DMS 273 (cell line): ENCODE measurements at regions not wholly inside any gene's neighbourhood (a gene's known extent, or its start where the extent isn't known, plus 50 kb on each side); places are given as distances from the start of the nearest gene placed in this dataset.
"Not testable (repeated sequence)": the region's sequence is repeated elsewhere in the genome, so short reads cannot be mapped to it uniquely, and the experiment has no call there.

Source experiments
- DNase-seq: peaks from one replicate; lab custom pipeline; 2025; ENCODE audit not compliant: unreplicated experiment; lab: John Stamatoyannopoulos, UW

DNA sequence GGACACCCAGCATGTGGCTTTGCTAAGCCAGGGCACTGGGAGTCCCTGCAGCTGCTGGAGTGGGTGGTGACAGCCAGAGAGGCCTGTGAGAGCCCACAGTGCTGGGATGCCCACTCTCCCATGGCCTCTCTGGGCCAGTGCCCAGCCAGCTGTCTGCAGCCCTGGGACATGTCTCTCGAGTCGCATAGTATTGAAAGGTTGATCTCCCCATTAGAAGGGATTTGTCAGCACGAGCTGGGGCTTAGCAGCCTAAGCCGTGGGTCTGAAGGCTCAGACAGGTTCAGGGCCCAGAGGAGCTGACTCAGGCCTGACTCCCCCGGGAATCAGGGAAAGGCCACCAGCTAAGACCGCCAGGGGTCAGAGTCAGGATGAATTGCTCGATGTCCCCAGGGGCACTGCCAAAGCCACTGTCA is 53.5 kb downstream of the FOXD2 start:
- no peak for DNase-seq

DNA sequence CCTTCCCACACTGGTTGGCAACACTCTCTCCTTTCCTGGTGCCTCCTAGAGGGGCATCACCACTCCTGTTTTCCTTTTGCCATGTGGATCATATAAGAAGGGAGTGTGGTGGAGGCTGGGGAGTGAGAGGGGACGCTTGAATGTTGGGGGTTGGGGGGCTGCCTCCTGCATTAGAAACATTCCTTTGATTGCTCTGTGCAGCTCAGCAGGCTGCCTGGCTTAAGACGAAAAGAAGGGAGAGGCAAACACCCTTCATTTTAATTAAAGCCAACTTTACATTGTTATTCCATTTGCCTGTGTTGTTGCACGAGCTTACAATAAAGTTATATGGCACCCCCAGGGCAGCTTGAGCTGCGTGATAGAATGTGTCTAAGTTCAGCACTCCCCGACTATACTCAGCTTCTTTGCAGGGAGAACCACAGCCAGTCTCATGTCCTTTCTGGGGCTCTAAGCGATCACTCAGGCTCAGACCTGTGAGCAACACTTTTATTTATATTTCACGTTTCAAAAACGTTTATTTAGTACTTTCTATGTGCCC is 57.4 kb downstream of the FOXD2 start:
- no peak for DNase-seq

DNA sequence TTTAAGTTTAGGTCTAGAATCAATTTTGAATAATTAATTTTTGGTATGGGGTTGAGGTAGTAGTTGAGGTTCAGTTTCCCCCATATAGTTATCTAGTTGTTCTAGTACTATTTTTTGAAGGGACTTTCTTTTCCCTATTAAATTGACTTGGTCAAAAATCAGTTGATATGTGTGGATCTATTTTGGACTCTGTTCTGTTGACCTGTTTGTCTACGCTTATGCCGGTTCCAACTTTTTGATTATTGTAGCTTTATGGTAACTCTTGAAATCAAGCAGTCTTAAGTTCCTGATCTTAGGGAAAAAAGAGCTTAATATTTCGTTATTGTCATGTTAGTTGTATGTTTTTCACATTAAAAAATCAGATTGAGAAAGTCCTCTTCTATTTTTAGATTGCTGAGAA is 60.7 kb downstream of the FOXD2 start:
- DNase-seq, result no peak

DNA sequence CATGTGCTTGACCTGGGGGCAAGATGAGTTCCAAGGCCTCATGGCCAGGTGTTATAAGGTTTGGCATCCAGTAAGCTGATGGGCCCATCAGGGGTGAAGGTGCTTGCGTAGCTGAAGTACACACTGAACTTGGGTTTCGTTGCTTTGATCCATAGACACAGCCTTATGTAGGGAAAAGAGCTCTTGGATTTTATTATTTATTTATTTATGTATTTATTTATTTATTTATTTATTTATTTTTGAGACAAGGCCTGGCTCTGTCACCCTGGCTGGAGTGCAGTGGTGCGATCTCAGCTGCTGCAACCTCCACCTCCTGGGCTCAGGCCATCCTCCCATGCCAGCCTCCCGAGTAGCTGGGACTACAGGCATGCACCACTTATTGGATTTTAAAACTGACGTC is 63.2 kb downstream of the FOXD2 start:
- no peak for DNase-seq

DNA sequence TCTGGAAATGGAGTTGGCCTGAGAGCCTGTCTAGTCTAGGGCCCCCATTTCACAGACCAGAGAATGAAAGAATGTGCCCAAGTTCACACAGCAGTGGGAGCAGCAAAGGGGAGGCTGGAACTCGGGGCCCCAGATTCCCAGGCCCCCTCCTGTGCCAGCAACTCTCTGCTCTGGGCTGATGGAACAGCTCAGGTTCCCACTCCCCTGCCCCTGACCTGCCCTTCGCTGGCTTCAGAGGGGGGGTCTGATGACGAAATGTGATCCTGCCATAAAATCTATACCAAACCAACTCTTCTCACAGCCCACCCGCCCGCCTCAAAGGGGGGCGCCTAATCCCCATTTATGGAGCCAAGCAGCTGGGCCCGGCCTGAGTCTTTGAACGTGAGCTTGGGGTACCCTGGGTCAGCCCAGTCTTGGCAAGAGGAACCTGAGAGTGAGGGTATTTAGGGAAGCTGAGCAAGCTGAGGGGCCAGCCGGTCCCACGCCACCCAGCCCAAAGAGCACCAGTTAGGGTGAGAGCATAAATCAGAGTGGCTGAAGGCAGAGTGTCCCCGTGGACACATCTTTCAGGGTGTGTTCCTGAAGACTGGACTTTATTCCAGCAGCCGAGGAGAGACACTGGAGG is 65.0 kb downstream of the FOXD2 start:
- DNase-seq, result no peak

DNA sequence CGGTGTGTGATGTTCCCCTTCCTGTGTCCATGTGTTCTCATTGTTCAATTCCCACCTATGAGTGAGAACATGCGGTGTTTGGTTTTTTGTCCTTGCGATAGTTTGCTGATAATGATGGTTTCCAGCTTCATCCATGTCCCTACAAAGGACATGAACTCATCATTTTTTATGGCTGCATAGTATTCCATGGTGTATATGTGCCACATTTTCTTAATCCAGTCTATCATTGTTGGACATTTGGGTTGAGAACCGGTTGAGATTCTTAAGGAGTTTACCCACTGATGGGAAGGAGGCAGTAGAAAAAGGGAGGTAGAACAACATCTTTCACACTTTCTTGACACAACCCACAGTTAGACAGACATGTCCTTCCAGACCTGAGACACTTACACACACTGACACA is 67.0 kb downstream of the FOXD2 start:
- DNase-seq, result not testable (repeated sequence)

DNA sequence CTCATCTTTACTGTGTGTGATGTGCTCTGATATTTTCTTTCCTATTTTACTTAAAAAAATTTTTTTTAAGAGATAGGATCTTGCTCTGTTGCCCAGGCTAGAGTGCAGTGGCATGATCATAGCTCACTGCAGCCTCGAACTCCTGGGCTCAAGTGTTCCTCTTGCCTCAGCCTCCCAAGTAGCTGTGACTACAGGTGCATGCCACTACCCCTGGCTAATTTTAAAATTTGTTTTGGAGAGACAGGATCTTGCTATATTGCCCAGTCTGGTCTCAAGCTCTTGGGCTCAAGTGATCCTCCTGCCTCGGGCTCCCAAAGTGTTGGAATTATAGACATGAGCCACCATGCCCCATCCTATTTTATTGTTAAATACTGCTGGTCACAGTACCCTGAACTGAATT is 67.4 kb downstream of the FOXD2 start:
- no peak for DNase-seq

DNA sequence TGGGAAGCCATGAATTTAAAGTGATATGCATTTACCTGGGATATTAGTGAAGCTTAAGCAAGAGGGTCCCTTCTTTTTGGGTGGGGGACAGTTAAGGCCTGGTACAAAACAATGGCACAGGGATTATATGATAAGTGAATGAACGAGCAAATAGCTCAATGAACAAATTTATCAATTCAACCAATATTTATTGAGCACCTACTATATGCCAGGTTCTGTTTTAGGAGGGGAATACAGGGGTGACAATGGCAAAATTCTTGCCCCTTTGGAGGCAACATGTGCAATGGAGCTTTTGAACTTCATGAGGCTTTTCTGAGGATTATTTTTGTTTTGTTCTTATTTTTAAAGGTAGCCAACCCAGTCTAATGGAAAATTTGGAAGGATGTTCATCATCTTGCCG is 68.2 kb downstream of the FOXD2 start:
- DNase-seq, result no peak

DNA sequence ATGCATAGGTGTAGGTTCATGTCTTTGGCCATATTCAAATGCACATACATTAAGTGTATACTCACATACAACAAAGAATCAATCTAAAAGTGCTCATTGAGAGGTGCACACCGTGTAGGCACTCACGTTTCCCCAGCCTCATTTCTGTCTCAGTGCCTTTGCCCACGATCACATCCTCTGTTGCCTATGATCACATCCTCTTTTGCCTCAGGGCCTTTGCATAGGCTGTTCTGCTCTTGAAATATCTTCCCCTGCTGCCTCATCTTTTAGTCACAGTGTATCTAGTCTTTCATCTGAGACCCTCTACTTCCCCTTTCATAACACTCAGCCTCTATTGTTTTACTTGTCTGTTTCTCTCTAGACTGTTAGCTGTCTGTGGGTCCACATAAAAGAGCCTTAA is 69.3 kb downstream of the FOXD2 start:
- DNase-seq, result no peak

DNA sequence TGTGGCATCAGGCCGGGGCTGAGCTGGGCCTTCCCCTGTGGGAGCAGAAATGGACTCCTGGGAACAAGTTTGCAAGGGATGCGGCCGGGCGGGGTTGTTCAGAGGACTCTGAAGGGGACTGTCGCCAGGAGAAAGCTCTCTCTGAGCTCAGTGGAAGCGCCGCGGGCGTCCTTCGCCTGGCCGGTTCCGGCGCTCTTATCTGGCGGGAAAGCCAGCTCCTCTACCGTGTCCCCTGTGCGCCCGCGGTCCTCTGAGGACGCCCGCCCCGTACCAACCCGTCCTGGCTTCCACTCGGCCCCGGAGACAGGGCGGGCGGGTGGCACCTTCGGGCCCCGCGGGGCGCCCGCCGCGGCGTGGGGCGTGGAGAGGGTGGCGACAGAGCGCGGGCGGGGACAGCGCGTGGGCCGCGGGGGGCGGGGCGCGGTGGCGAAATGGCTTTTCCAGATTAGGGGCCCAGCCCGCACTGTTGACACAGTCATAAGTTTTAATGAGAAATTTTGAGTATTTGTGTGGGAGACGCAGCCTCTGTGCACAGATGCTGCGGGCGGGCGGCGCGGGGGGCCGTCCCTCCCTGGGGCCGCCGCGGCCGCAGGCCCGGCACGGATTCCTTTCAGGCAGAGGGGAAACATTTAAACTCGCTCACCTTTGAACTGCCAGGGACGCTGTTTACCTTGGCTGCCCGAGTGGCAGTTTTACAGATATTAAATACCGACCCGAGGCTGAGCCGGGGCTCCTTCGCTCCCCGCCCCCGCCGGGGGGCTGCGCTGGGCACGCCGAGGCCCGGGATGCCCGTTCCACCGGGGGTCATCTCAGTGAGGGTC is 70.2 kb downstream of the FOXD2 start:
- peak; percentile 59 for DNase-seq

DNA sequence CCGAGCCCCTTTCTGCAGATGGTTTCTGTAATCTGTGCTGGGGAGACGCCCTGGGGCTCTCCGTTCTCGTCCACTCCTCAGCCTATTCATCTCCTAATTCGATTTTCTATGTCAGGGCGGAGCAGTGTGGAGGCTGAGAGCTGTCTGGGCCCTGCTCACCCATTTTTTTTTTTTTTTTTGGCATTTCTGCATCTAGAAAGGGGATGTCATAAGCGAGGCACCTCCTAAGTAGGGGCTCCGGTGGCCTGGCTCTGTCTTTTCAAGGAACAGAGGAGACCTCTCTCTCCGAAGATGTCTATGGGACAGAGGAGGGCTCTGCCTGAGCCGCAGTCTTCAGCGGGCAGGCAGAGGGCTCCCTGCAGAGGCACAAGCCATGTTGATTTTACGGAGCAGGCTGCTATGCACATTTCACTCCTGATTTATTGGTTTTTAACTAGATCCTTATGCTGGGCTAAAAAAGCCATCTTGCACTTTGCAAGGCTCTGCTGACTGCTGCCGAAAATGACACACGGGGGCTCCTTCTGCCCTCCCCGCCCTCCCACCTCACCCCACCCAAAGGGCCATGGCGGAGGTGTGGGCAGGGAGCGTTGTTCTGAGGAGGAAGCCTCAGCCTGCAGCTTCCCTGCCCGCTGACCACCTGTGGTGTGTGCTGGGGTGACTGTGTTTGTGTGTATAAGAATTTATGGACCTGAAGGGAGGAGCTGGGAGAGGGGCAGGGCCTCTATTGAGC is 71.0 kb downstream of the FOXD2 start:
- no peak for DNase-seq

DNA sequence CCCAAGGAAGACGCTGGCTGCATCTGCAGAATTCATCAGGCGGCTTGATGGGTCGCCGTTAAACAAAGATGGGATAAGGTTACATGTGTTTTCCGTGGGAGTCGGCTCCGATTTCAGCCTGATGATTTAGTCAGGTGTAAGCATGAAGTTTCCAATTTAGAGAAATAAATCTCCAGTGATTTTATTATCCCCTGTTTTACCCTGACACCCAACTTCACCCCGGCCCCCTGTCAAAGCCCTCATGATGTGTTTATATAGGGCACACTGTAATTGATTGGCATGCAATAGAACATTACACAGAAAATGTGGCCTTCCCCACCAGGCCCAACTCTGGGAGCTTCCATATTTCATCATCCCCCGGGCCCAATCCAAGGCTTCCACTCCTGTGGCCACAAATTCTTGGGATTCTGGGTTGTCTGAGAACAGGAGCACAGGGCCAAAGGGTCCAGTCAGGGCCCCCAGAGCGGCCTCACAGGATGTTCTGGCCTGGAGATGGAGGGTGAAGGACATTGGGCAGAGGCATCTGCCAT is 72.5 kb downstream of the FOXD2 start:
- no peak for DNase-seq

DNA sequence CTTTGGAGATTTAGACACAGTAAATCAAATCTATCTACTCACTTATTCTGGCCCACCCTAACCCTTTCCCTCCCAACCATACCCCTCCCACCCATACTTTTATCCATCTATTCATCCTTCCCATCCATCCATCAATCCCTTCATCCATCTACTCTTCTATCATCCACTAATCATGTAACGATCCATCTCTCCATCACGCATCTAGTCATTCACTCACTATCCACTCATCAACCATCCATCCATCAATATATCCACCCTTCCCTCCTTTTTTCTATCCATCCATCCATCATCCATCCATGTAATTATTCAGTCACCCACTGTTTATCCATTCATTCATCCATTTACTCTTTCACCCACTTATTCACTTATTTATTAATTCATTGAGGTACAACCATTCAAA is 74.0 kb downstream of the FOXD2 start:
- DNase-seq, result no peak

DNA sequence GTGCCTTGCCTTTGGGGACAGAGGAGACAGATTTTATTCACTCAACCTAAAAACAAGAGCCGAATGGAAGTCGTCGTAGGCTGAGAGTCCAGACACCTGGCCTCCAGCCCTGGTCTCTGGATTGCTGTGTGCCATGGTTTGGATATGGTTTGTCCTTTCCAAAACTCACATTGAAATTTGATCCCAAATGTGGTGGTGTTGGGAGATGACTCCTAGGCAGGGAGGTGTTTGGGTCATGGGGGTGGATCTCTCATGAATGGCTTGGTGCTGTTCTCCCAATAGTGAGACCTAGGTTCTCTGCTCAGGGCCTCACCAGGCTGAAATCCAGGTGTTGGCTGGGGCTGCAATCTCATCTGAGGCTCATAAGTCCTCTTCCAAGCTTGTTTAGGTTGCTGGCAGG is 75.5 kb downstream of the FOXD2 start:
- DNase-seq, result no peak

DNA sequence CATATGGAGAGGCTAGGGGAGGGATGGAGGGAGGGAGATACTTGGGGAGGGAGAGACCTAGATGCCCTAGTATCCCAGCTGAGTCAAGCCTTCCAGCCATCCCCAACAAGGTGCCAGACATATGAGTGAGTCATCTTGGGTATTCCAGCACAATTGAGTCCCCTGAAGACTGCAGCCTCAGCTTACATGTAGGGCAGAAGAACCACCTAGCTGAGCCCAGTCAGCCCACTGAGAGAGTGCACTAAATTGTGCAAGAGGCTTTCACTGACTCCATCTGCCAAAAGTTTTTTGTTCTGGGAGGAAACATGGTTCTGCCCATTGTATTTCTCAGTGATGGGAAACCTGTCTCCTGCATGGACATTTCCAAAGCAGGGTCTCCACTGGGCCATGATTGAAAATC is 76.4 kb downstream of the FOXD2 start:
- DNase-seq, result no peak

DNA sequence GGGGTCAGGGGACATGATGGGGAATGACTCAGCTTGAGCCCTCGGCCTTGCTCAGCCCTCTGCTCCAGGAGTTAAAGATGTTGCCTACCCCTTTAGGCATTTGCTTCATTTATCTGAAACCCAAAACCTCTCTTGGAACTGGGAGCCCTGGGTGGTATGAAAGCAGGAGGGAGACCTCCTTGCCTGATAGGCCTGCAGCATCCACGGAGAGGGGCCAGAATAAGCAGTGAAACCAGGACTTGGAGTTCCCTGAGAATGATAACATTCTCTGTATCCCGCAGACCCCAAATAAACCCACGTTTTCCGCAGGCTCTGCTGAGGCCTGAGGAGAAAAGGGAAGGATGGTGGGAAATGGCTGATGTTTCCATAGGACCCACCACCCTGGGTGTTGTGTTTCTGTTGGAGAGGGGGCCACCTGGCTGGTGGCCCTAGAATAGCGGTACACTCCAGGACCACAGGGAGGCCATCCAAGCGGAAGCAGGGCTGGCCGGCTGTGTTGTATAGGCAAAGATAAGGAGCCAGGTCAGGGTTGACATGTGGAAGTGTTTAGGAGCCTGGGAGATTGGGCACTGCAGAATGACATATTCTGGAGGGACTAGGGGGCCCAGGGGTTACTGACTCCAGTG is 77.4 kb downstream of the FOXD2 start:
- no peak for DNase-seq

DNA sequence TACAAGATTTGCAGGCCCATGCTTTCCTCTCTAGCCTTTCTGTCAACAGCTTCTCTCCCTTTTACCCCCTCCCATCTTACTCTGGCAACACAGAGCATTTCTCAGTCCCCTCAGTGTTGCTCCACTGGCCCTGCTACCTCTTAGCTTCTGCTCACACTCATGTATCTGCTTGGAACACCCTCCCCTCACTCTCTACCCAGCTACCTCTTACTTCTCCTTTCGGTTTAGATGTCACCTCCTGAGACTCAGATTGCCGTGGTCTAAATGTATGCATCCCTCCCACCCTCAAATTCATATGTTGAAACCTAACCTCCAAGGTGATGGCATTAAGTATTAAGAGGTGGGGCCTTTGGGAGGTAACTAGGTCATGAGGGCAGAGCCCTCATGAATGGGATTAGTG is 80.1 kb downstream of the FOXD2 start:
- no peak for DNase-seq

DNA sequence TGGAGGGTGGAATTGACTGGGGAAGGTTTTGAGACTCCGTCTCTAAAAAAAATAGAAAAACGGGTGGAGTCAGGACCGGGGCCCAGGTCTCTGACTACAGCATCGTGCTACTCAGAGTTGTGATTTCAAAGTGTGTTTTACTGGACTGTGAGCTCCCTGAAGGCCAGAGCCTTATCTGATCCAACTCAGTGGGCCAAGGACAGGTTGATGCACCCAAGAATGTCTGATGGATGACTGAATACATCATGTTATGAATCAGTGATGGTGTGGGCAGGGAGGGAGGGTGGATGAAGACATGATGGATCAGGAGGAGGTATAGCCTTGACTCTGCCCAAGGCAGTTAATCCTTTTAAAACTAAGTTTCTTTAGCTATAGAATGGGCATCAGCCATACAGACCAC is 81.6 kb downstream of the FOXD2 start:
- no peak for DNase-seq

DNA sequence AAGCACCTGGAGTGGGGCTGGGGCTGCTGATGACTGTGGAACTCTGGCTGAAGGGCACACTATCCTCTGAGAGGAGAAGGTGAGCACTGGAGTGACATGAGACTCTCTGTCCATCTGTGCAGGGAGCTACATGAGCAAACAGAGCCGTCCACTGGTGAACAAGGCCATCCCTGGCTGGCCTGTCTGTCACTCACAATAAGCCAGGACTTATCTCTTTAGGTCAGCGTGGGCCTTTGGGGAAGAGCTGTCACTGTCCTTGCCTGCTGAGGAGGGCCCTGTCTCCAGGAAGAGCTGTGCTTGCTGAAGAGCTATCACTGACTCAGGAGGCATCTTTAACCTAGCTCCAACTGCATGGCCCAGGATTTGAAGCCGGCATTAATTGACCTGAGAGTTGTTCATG is 82.1 kb downstream of the FOXD2 start:
- no peak for DNase-seq

DNA sequence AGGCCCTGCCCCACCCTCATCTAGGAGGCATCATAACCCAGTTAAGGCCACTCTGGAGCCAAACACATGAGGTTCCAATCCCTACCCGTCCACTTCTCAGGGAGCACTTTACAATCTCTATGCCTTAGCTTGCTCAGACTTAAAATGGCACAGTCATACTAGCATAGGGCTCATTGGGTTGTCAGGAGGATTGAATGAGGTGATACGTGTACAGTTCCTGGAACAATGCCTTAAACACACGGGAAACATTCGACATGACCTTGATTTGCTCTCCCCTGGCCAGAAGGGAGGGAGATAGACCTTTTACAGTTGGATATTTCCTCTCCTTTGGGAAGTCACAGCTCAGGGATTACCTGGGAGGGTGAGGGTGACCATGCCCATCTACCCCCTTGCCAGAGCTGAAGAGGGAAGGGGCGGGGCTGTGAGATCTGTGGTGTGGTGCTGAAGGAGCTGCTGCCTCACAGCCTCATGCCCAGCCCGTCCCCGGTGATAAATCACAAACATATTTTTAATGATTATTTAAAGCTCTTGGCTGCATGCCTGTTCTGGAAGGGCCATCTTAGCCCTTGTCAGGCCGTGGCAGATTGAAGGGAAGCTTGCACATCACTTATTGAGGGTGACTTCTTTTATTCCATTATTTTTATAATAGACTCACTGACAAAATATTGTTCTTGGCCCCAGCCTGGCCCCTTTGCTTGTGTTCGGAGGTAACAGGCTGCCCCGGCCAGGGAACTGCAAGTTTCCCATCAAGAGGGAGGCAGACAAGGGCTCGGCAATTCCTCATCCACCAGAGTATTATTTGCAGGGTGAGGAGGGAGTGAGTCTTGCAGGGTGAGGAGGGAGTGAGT is 83.4 kb downstream of the FOXD2 start:
- DNase-seq, result no peak
